Gastroesophageal sphincter (tissue), 4 donors: ENCODE measurements at regions not wholly inside any gene's neighbourhood (a gene's known extent, or its start where the extent isn't known, plus 50 kb on each side); places are given as distances from the start of the nearest gene placed in this dataset.

Source experiments
- ATAC-seq: fragments of 150-250 bp; one replicate; pipeline ENCODE4 v1.9.1; 2016; ENCODE audit warnings: mild to moderate bottlenecking, moderate library complexity
- H3K27ac ChIP-seq, 4 donors: fragments of 200-600 bp; sonication (generic) in 3 of 4; 1 replicate in 3 of 4; 2 replicates in 1 of 4; pipeline ENCODE4 v1.5.1; 2016 to 2019
- H3K27me3 ChIP-seq: fragments of 200-600 bp; sonication (generic); one replicate; pipeline ENCODE4 v1.5.1; 2019
- H3K36me3 ChIP-seq, 2 donors: fragments of 200-600 bp; sonication (generic); one replicate each; pipeline ENCODE4 v1.5.1; 2019; ENCODE audit warnings: control low read depth in 1 of 2
- H3K4me1 ChIP-seq, 3 donors: fragments of 200-600 bp; sonication (generic); 1 replicate in 2 of 3; 2 replicates in 1 of 3; pipeline ENCODE4 v1.5.1; 2016 to 2019; ENCODE audit warnings: control low read depth in 2 of 3
- H3K4me3 ChIP-seq, 2 donors: fragments of 200-600 bp; sonication (generic); one replicate each; pipeline ENCODE4 v1.5.1; 2019; ENCODE audit warnings: mild to moderate bottlenecking in 1 of 2, moderate library complexity in 1 of 2
- H3K9me3 ChIP-seq, 3 donors: fragments of 200-600 bp; sonication (generic); one replicate each; pipeline ENCODE4 v1.5.1; 2017 to 2019; ENCODE audit warnings: control low read depth in 2 of 3
- EP300 ChIP-seq: sonication (generic); formaldehyde crosslinking; IDR thresholded peaks from one replicate; pipeline ENCODE4 v1.6.1; 2017; ENCODE audit warnings: antibody characterized with exemption, mild to moderate bottlenecking
- POLR2A ChIP-seq, 2 donors: fragments of 450-650 bp; IDR thresholded peaks; one replicate each; pipeline ENCODE4 v1.6.1; 2017; ENCODE audit warnings: antibody characterized with exemption in 2 of 2, mild to moderate bottlenecking in 2 of 2, moderate library complexity in 1 of 2
- POLR2AphosphoS5 ChIP-seq: sonication (generic); formaldehyde crosslinking; IDR thresholded peaks from one replicate; pipeline ENCODE4 v1.6.1; 2017; ENCODE audit warnings: antibody characterized with exemption
- WGBS, 2 donors: methylation state at CpG; one replicate each; pipeline ENCODE4 v1.1.5; 2018; ENCODE audit warnings: low coverage in 1 of 2; 5-methylcytosine and 5-hydroxymethylcytosine counted together
- small RNA-seq, 4 donors: library from RNA; depleted of rRNA; stranded (forward); fragments of <200 nt; gene quantifications; one replicate each; pipeline ENCODE3, GENCODE V24; 2016
- TF ChIP-seq, protein P1 (sequence below), 4 experiments: fragments of 200-600 bp in 2 of 4; fragments of 450-650 bp in 2 of 4; sonication (generic) in 1 of 4; IDR thresholded peaks; one replicate each; pipeline ENCODE4 v1.5.1; 2017 to 2019; ENCODE audit warnings: antibody characterized with exemption in 4 of 4, mild to moderate bottlenecking in 2 of 4, moderate library complexity in 2 of 4

DNA sequence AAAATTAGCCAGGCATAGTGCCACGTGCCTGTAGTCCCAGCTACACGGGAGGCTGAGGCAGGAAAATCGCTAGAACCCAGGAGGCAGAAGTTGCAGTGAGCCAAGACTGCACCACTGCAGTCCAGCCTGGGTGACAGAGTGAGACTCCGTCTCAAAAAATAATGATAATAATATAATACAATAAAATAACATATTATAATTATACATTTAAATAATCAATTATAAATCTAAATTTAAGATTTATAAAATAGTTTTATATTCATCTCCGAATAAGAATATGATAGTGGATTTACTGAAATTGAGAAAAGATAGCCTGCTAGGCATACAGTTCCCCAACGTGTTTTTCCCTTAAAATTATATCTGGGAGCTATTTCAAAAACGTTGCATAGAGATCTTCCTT lies 599.6 kb downstream of the CDH18 start:
- 72 to 77% methylated on average over 7 of the region's 7 CpGs for WGBS, 2 donors
- no peaks in the 10 kb centered on the region for H3K27me3 ChIP-seq
- H3K36me3 ChIP-seq = no peaks in the 10 kb centered on the region
- ATAC-seq = no peak
- H3K4me3 ChIP-seq = no peak overlapping the region
- no peak for TF ChIP-seq POLR2AphosphoS5
- TF ChIP-seq POLR2A (IDR thresholded peaks at IDR 0.05) = no peak
- TF ChIP-seq EP300 = no peak
- TF ChIP-seq, protein P1, sequence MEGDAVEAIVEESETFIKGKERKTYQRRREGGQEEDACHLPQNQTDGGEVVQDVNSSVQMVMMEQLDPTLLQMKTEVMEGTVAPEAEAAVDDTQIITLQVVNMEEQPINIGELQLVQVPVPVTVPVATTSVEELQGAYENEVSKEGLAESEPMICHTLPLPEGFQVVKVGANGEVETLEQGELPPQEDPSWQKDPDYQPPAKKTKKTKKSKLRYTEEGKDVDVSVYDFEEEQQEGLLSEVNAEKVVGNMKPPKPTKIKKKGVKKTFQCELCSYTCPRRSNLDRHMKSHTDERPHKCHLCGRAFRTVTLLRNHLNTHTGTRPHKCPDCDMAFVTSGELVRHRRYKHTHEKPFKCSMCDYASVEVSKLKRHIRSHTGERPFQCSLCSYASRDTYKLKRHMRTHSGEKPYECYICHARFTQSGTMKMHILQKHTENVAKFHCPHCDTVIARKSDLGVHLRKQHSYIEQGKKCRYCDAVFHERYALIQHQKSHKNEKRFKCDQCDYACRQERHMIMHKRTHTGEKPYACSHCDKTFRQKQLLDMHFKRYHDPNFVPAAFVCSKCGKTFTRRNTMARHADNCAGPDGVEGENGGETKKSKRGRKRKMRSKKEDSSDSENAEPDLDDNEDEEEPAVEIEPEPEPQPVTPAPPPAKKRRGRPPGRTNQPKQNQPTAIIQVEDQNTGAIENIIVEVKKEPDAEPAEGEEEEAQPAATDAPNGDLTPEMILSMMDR (IDR thresholded peaks at IDR 0.05) = no peak
- no peaks in the 10 kb centered on the region for H3K4me1 ChIP-seq
- no peaks in the 10 kb centered on the region for H3K9me3 ChIP-seq
- no peak overlapping the region for H3K27ac ChIP-seq

DNA sequence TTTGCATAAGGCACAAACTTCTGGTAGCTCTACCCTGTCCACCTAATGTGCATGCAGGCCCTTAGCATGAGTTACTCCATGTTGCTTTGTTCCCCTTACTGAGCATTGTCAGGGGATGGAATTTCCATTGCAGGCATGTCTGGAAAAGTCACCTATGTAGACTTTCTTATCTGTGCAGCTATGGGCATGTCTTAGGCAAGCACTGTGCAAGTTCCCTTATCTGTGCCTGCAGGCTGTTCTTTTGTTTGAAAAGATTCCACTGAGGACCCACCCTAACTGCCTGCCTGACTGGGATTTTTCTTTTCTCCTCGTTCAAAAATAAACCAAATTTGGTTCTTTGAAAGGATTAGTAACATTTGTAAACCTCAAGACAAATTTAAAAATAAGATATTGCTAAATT lies 587.0 kb downstream of the CDH18 start:
- Histone ChIP-seq H3K27me3 (no peaks in the 10 kb centered on the region), H3K9me3 (peaks cover 0 to 6% (median 0%) of the 10 kb centered on the region in 3 donors), H3K36me3 (no peaks in the 10 kb centered on the region), H3K4me1 (no peaks in the 10 kb centered on the region), H3K4me3 (no peak overlapping the region), H3K27ac (no peak overlapping the region)
- no peak for ATAC-seq
- 59 to 88% methylated on average over 1 of the region's 1 CpG for WGBS, 2 donors
- TF ChIP-seq POLR2AphosphoS5 (no peak), POLR2A (IDR thresholded peaks at IDR 0.05) (no peak), EP300 (no peak)
- TF ChIP-seq, protein P1 (IDR thresholded peaks at IDR 0.05) = no peak

DNA sequence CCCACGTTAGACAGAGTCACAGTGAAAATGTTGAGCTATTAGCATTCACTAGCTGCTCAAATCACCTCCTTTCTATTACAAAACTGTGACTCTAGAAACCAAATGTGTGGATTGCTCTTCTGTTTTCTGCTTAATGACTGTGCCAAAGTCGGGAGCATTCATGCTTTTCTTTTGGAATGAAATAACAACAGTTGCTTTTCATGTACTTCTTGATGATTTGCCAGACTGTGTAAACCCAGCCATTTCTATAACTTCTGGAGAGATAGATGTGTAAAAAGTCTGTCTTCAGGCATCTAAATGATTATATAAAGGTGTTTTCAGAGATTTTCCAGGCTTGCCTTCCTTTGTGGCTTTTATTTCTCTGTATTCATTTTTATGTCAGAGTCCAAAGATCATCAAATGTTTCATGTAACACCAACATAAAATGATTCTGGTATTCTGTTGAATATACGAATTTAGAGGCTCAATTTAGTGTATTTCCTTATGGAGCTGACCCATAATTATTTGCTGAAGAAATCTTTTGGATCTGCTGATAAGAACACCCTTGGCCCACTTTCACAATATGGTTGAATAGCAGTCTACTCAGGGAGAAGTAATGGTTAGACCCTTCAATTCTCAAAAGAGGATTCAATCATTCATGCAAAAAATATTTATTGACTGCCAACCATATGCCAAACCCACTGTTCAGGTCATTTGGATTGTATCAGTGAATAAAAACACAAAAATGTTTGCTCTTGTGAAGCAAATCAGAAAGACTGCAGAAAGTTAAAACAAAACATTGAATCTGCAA lies 581.2 kb downstream of the CDH18 start:
- no peak for ATAC-seq
- no peaks in the 10 kb centered on the region for H3K36me3 ChIP-seq
- H3K27ac ChIP-seq = no peak overlapping the region
- H3K4me1 ChIP-seq = no peaks in the 10 kb centered on the region
- TF ChIP-seq EP300 = no peak
- 13 to 18% methylated on average over 3 of the region's 3 CpGs for WGBS, 2 donors
- no peaks in the 10 kb centered on the region for H3K27me3 ChIP-seq
- no peaks in the 10 kb centered on the region for H3K9me3 ChIP-seq
- no peak overlapping the region for H3K4me3 ChIP-seq

DNA sequence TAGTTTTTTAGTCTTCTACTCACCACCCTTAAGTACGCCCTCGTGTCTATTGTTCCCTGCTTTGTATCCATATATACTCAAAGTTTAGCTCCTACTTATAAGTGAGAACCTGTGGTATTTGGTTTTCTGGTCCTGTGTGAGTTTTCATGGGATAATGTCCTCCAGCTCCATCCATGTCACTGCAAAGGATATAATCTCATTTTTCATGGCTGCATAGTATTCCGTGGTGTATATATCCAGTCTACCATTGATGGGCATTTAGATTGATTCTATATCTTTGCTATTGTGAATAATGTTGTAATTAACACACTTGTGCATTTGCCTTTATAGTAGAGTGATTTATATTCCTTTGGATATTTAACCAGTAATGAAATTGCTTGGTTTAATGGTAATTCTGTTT lies 579.9 kb downstream of the CDH18 start:
- no peak for ATAC-seq
- 75 to 91% methylated on average over 3 of the region's 3 CpGs for WGBS, 2 donors
- Histone ChIP-seq H3K27ac (no peak overlapping the region), H3K27me3 (no peaks in the 10 kb centered on the region), H3K36me3 (no peaks in the 10 kb centered on the region), H3K9me3 (no peaks in the 10 kb centered on the region), H3K4me1 (no peaks in the 10 kb centered on the region), H3K4me3 (no peak overlapping the region)
- TF ChIP-seq, protein P1 (IDR thresholded peaks at IDR 0.05) = no peak
- TF ChIP-seq POLR2AphosphoS5 (no peak), EP300 (no peak), POLR2A (IDR thresholded peaks at IDR 0.05) (no peak)

DNA sequence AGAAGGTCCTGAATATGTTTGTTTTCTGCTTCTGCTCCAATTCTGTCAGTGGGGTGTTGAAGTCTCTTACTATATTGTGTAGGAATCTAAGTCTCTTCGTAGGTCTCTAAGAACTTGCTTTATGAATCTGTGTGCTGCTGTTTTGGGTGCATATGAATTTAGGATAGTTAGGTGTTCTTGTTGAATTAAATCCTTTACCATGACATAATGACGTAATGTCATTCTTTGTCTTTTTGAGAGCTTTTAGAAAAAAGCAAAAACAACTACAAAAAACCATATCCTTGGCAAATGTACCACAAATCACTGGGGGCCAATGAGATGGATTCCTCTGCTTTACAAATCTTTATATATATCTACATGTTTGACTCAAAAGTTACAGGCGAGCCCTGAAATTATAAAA lies 576.1 kb downstream of the CDH18 start:
- no peak for ATAC-seq
- H3K4me1 ChIP-seq = no peaks in the 10 kb centered on the region
- no peak overlapping the region for H3K27ac ChIP-seq
- H3K36me3 ChIP-seq = no peaks in the 10 kb centered on the region
- no peaks in the 10 kb centered on the region for H3K27me3 ChIP-seq
- TF ChIP-seq, protein P1 (IDR thresholded peaks at IDR 0.05) = no peak
- TF ChIP-seq POLR2AphosphoS5 = no peak
- TF ChIP-seq EP300 = no peak
- no peak for TF ChIP-seq POLR2A (IDR thresholded peaks at IDR 0.05)
- no peaks in the 10 kb centered on the region for H3K9me3 ChIP-seq
- 83 to 90% methylated on average over 3 of the region's 3 CpGs for WGBS, 2 donors
- H3K4me3 ChIP-seq = no peak overlapping the region

Small RNA genes in the stretch of these regions (small RNA-seq; reads per million reads assigned to genes)
- gene AC025768.1 = 0 reads per million in 4 donors
- 0 reads per million in 4 donors for gene RF00017
- gene RF00136 = 0 to 0.49 (median 0.31) reads per million in 4 donors
- 0 reads per million in 4 donors for gene RN7SL58P
